Fibroblast of skin of left biceps (primary cell): ENCODE measurements at regions not wholly inside any gene's neighbourhood (a gene's known extent, or its start where the extent isn't known, plus 50 kb on each side); places are given as distances from the start of the nearest gene placed in this dataset.

Source experiments
- DNase-seq, 2 experiments: peaks; one replicate each; pipeline ENCODE4 v3.0.0-alpha.2; 2013; ENCODE audit warnings: low read depth in 2 of 2

GRCh38 chr4:187777954-187778353 is 217.6 kb upstream of the ZFP42 start:
- DNase-seq, result no peak

- no peak for DNase-seq
Measured at GRCh38 chr4:187780070-187780469, 215.5 kb upstream of the ZFP42 start.

GRCh38 chr4:187782286-187782824 is 213.2 kb upstream of the ZFP42 start:
- DNase-seq, result no peak

GRCh38 chr4:187786190-187786589 is 209.4 kb upstream of the ZFP42 start:
- DNase-seq, result no peak

GRCh38 chr4:187789078-187789477 is 206.5 kb upstream of the ZFP42 start:
- no peak for DNase-seq

GRCh38 chr4:187795737-187796136 is 199.8 kb upstream of the ZFP42 start:
- no peak for DNase-seq

GRCh38 chr4:187798385-187798784 is 197.2 kb upstream of the ZFP42 start:
- no peak for DNase-seq

GRCh38 chr4:187799735-187800134 is 195.8 kb upstream of the ZFP42 start:
- no peak for DNase-seq

GRCh38 chr4:187811591-187811990 is 184.0 kb upstream of the ZFP42 start:
- DNase-seq, result no peak

- no peak for DNase-seq
Measured at GRCh38 chr4:187814737-187815465, 180.7 kb upstream of the ZFP42 start.

- no peak for DNase-seq
Measured at GRCh38 chr4:187826725-187827124, 168.8 kb upstream of the ZFP42 start.

- DNase-seq, result no peak
Measured at GRCh38 chr4:187827631-187828030, 167.9 kb upstream of the ZFP42 start.

- no peak for DNase-seq
Measured at GRCh38 chr4:187839765-187840164, 155.8 kb upstream of the ZFP42 start.

GRCh38 chr4:187840814-187841213 is 154.8 kb upstream of the ZFP42 start:
- DNase-seq, result no peak

- no peak for DNase-seq
Measured at GRCh38 chr4:187849556-187850225, 145.9 kb upstream of the ZFP42 start.

GRCh38 chr4:187865914-187866313 is 129.7 kb upstream of the ZFP42 start:
- DNase-seq, result no peak

- no peak for DNase-seq
Measured at GRCh38 chr4:187883049-187883448, 112.5 kb upstream of the ZFP42 start.

GRCh38 chr4:187883836-187884475 is 111.6 kb upstream of the ZFP42 start:
- no peak for DNase-seq

GRCh38 chr4:187887906-187888305 is 107.7 kb upstream of the ZFP42 start:
- DNase-seq, result peak in 1 of 2 experiments; percentile 13

GRCh38 chr4:187889651-187890050 is 105.9 kb upstream of the ZFP42 start:
- no peak for DNase-seq

- DNase-seq, result no peak
Measured at GRCh38 chr4:187893418-187893817, 102.2 kb upstream of the ZFP42 start.

GRCh38 chr4:187903106-187903505 is 92.5 kb upstream of the ZFP42 start:
- peak in 1 of 2 experiments; percentile 5 for DNase-seq

- peak; percentile 25 to 42 for DNase-seq
Measured at GRCh38 chr4:187903700-187904099, 91.9 kb upstream of the ZFP42 start.
